A549 (cell line): ENCODE measurements at regions not wholly inside any gene's neighbourhood (a gene's known extent, or its start where the extent isn't known, plus 50 kb on each side); places are given as distances from the start of the nearest gene placed in this dataset.

Experiments used
- ATAC-seq, 2 experiments: fragments of 200-7000 bp in 1 of 2; fragments of >200 bp in 1 of 2; cut with Nextera tagmentation in 1 of 2; cut with Tn5 transposase in 1 of 2; 3 replicates each; pipeline versions ENCODE4 v1.8.0 to v1.9.1; 2018 to 2020; ENCODE audit warnings: mild to moderate bottlenecking in 1 of 2, moderate library complexity in 1 of 2
- CTCF ChIA-PET: fragments of 300-600 bp; sonication (Branson Sonifier 250); formaldehyde crosslinking; extraction: SDS; loops from one replicate; lab custom pipeline; 2021; ENCODE audit warnings: antibody characterized with exemption, inconsistent platforms; lab: Yijun Ruan, JAX
- POLR2A ChIA-PET: fragments of 350-600 bp; formaldehyde crosslinking; extraction: SDS; loops from one replicate; lab custom pipeline; 2021; ENCODE audit warnings: antibody characterized with exemption, inconsistent platforms; lab: Yijun Ruan, JAX
- DNase-seq, 2 experiments: peaks; one replicate each; pipeline versions ENCODE4 v3.0.0 to v3.0.0-alpha.2; 2011 to 2016; ENCODE audit warnings: low read depth in 1 of 2, low spot score in 1 of 2
- FAIRE-seq: peaks from 2 replicates; lab custom pipeline; 2011; peaks lifted over from hg19 to GRCh38; lab: Jason Lieb, UNC
- H3K27ac ChIP-seq, 2 experiments: fragments of >200 bp; sonication (Bioruptor Twin); formaldehyde crosslinking; 3 replicates each; pipeline ENCODE4 v1.5.1; 2016 to 2017
- H3K4me1 ChIP-seq: fragments of >200 bp; sonication (Bioruptor Twin); formaldehyde crosslinking; 3 replicates; pipeline ENCODE4 v1.6.1; 2016
- H3K4me2 ChIP-seq: fragments of >200 bp; sonication (Bioruptor Twin); formaldehyde crosslinking; 3 replicates; pipeline ENCODE4 v1.6.1; 2016
- H3K4me3 ChIP-seq: fragments of >200 bp; sonication (Bioruptor Twin); formaldehyde crosslinking; 3 replicates; pipeline ENCODE4 v1.5.1; 2016
- H3K9me3 ChIP-seq: fragments of >200 bp; sonication (Bioruptor Twin); formaldehyde crosslinking; 3 replicates; pipeline ENCODE4 v1.6.1; 2016
- BHLHE40 ChIP-seq: IDR thresholded peaks from 2 replicates; pipeline ENCODE4 v1.6.1; 2012; ENCODE audit warnings: low read depth, low read length, inconsistent platforms
- CBX8 ChIP-seq: fragments of 200-600 bp; sonication (generic); IDR thresholded peaks from 2 replicates; pipeline ENCODE4 v1.6.1; 2016
- CHD2 ChIP-seq: fragments of 150-350 bp; IDR thresholded peaks from 2 replicates; pipeline ENCODE4 v1.6.1; 2014; ENCODE audit warnings: low read length; ENCODE audit not compliant: partially characterized antibody
- CTCF ChIP-seq: fragments of >200 bp; sonication (Bioruptor Twin); formaldehyde crosslinking; IDR thresholded peaks from 3 replicates; pipeline ENCODE4 v1.5.1; 2016
- E2F6 ChIP-seq: IDR thresholded peaks from 2 replicates; pipeline ENCODE4 v1.6.1; 2012; ENCODE audit warnings: low read depth, borderline replicate concordance
- EHF ChIP-seq: fragments of 250-450 bp; sonication (Bioruptor Pico); IDR thresholded peaks from 2 replicates; pipeline ENCODE4 v1.5.0; 2020; ENCODE audit warnings: mild to moderate bottlenecking
- EHMT2 ChIP-seq: fragments of 200-600 bp; sonication (generic); IDR thresholded peaks from 2 replicates; pipeline ENCODE4 v1.6.1; 2016; ENCODE audit warnings: antibody characterized with exemption, low read depth, mild to moderate bottlenecking, moderate library complexity
- FOSL2 ChIP-seq, 2 experiments: fragments of 450-650 bp in 1 of 2; fragments of >200 bp in 1 of 2; sonication (Bioruptor Twin) in 1 of 2; formaldehyde crosslinking; IDR thresholded peaks; 2 replicates each; pipeline versions ENCODE4 v1.5.0 to v1.6.1; 2016 to 2020; ENCODE audit warnings: mild to moderate bottlenecking in 1 of 2, moderate library complexity in 1 of 2
- GATA3 ChIP-seq: IDR thresholded peaks from 2 replicates; pipeline ENCODE4 v1.6.1; 2012; ENCODE audit warnings: borderline replicate concordance
- HDAC2 ChIP-seq: fragments of 200-600 bp; sonication (generic); IDR thresholded peaks from 2 replicates; pipeline ENCODE4 v1.6.1; 2016
- HES2 ChIP-seq: fragments of >200 bp; sonication (Bioruptor Twin); formaldehyde crosslinking; IDR thresholded peaks from 2 replicates; pipeline ENCODE4 v1.6.1; 2016
- HOXA7 ChIP-seq: fragments of 250-450 bp; sonication (Bioruptor Pico); IDR thresholded peaks from 2 replicates; pipeline ENCODE4 v1.5.0; 2020; ENCODE audit warnings: mild to moderate bottlenecking, moderate library complexity
- KDM1A ChIP-seq: fragments of 200-600 bp; sonication (generic); IDR thresholded peaks from 2 replicates; pipeline ENCODE4 v1.6.1; 2016; ENCODE audit warnings: low read depth, mild to moderate bottlenecking
- MAX ChIP-seq: IDR thresholded peaks from 2 replicates; pipeline ENCODE4 v1.6.1; 2012
- NFE2L2 ChIP-seq: fragments of 150-350 bp; conservative IDR thresholded peaks from 2 replicates; pipeline ENCODE4 v1.6.1; 2014; ENCODE audit warnings: low read length
- PBX3 ChIP-seq: IDR thresholded peaks from 2 replicates; pipeline ENCODE4 v1.6.1; 2012
- PHF8 ChIP-seq: fragments of 200-600 bp; sonication (generic); IDR thresholded peaks from 2 replicates; pipeline ENCODE4 v1.6.1; 2016; ENCODE audit warnings: low read depth, mild to moderate bottlenecking, antibody characterized with exemption, moderate library complexity, borderline replicate concordance
- POLR2A ChIP-seq: IDR thresholded peaks from 2 replicates; pipeline ENCODE4 v1.6.1; 2012; ENCODE audit warnings: mild to moderate bottlenecking, low read length
- RAD21 ChIP-seq, 2 experiments: fragments of >200 bp in 1 of 2; sonication (Bioruptor Twin) in 1 of 2; formaldehyde crosslinking in 1 of 2; IDR thresholded peaks in 1 of 2; conservative IDR thresholded peaks in 1 of 2; 2 replicates in 1 of 2; 3 replicates in 1 of 2; pipeline ENCODE4 v1.6.1; 2012 to 2018; ENCODE audit warnings: inconsistent platforms in 1 of 2
- RCOR1 ChIP-seq: fragments of 150-350 bp; IDR thresholded peaks from 2 replicates; pipeline ENCODE4 v1.6.1; 2014; ENCODE audit warnings: antibody characterized with exemption, low read length, low read depth
- REST ChIP-seq: fragments of 200-600 bp; sonication (generic); IDR thresholded peaks from 2 replicates; pipeline ENCODE4 v1.6.1; 2016; ENCODE audit warnings: antibody characterized with exemption, mild to moderate bottlenecking, moderate library complexity
- TP53 ChIP-seq: fragments of 250-450 bp; sonication (Bioruptor Pico); IDR thresholded peaks from 2 replicates; pipeline ENCODE4 v1.5.0; 2021; ENCODE audit warnings: mild to moderate bottlenecking, moderate library complexity
- ZNF302 ChIP-seq: fragments of 250-450 bp; sonication (Bioruptor Pico); IDR thresholded peaks from 2 replicates; pipeline ENCODE4 v1.9.0; 2021; ENCODE audit warnings: inconsistent platforms, mild to moderate bottlenecking, moderate library complexity
- ZSCAN20 ChIP-seq: fragments of 250-450 bp; sonication (Bioruptor Pico); IDR thresholded peaks from 2 replicates; pipeline ENCODE4 v1.8.0; 2022; ENCODE audit warnings: mild to moderate bottlenecking, moderate library complexity
- WGBS: methylation state at CpG from one replicate; pipeline ENCODE4 v1.1.6; 2017; ENCODE audit errors: missing lambda C conversion rate; 5-methylcytosine and 5-hydroxymethylcytosine counted together

GRCh38 chr12:80040075-80040738 lies 59.1 kb upstream of the OTOGL start (continued):
- TF ChIP-seq PBX3: no peak
- TF ChIP-seq POLR2A: no peak
- no peak for TF ChIP-seq MAX
- TF ChIP-seq KDM1A: no peak
- no peak for TF ChIP-seq RAD21 (conservative IDR thresholded peaks at IDR 0.05 in 1 of 2, IDR thresholded peaks at IDR 0.05 in 1 of 2)
- no peak for TF ChIP-seq FOSL2 (IDR thresholded peaks at IDR 0.05)
- no peak for TF ChIP-seq FOSL2 (CRISPR knock-in tag; IDR thresholded peaks at IDR 0.05)
- TF ChIP-seq CHD2: no peak

GRCh38 chr12:80038062-80038560 lies 61.2 kb upstream of the OTOGL start:
- ATAC-seq (no peak), FAIRE-seq (no peak), DNase-seq (no peak)
- H3K4me2 ChIP-seq: no peak overlapping the region
- H3K27ac ChIP-seq: no peak overlapping the region
- ChIA-PET POLR2A (no interaction called here), CTCF (no interaction called here)
- TF ChIP-seq E2F6 (no peak), HES2 (no peak), BHLHE40 (no peak), ZSCAN20 (CRISPR knock-in tag) (no peak), REST (no peak), NFE2L2 (no peak), PHF8 (no peak), EHF (CRISPR knock-in tag) (no peak), ZNF302 (CRISPR knock-in tag) (no peak), RAD21 (conservative IDR thresholded peaks at IDR 0.05 in 1 of 2, IDR thresholded peaks at IDR 0.05 in 1 of 2) (no peak), GATA3 (no peak), EHMT2 (no peak), CBX8 (no peak), CTCF (no peak), HDAC2 (no peak), HOXA7 (CRISPR knock-in tag) (no peak), TP53 (CRISPR knock-in tag) (no peak), RCOR1 (no peak)
- no peaks in the 10 kb centered on the region for H3K9me3 ChIP-seq
- H3K4me3 ChIP-seq: no peak overlapping the region
- WGBS: 39% methylated on average over 4 of the region's 4 CpGs
- no peaks in the 10 kb centered on the region; the same call in 2 of the 3 replicates for H3K4me1 ChIP-seq
